CD14-positive monocyte (primary cell): ENCODE measurements at regions not wholly inside any gene's neighbourhood (a gene's known extent, or its start where the extent isn't known, plus 50 kb on each side); places are given as distances from the start of the nearest gene placed in this dataset.

Source experiments
- DNase-seq, 3 donors: peaks; one replicate each; pipeline ENCODE4 v3.0.0-alpha.2; 2011 to 2022
- H2AFZ ChIP-seq: 2 replicates; pipeline ENCODE4 v1.6.0; 2012; ENCODE audit warnings: mild to moderate bottlenecking, low read depth, low read length, inconsistent platforms; ENCODE audit not compliant: insufficient read depth, poor library complexity, severe bottlenecking
- H3K27ac ChIP-seq, 2 donors: 1 replicate in 1 of 2; 2 replicates in 1 of 2; pipeline ENCODE4 v1.5.1; 2012 to 2013; ENCODE audit warnings: low read length in 2 of 2, control low read depth in 1 of 2, inconsistent platforms in 1 of 2, low read depth in 1 of 2, mild to moderate bottlenecking in 1 of 2
- H3K27me3 ChIP-seq, 2 donors: one replicate each; pipeline versions ENCODE4 v1.6.0 to v1.6.1; 2011 to 2013; ENCODE audit warnings: low read length in 2 of 2; ENCODE audit not compliant: control insufficient read depth in 2 of 2, insufficient read depth in 2 of 2
- H3K36me3 ChIP-seq, 2 donors: replicated peaks in 1 of 2; 1 replicate in 1 of 2; 2 replicates in 1 of 2; pipeline versions ENCODE4 v1.5.1 to v1.6.1; 2012 to 2013; ENCODE audit warnings: low read length in 2 of 2, control low read depth in 1 of 2, inconsistent platforms in 1 of 2, mild to moderate bottlenecking in 1 of 2; ENCODE audit not compliant: insufficient read depth in 2 of 2, control insufficient read depth in 1 of 2
- H3K4me1 ChIP-seq, 2 donors: 1 replicate in 1 of 2; 2 replicates in 1 of 2; pipeline versions ENCODE4 v1.5.1 to v1.6.1; 2012 to 2013; ENCODE audit warnings: low read length in 2 of 2, control low read depth in 1 of 2, inconsistent platforms in 1 of 2, mild to moderate bottlenecking in 1 of 2, moderate library complexity in 1 of 2; ENCODE audit not compliant: insufficient read depth in 2 of 2, control insufficient read depth in 1 of 2
- H3K4me2 ChIP-seq: replicated peaks from 2 replicates; pipeline ENCODE3; 2012; ENCODE audit warnings: low read length, moderate library complexity, mild to moderate bottlenecking; ENCODE audit not compliant: poor library complexity, severe bottlenecking; ENCODE audit errors: extremely low read depth
- H3K4me3 ChIP-seq, 3 experiments: fragments of 200-600 bp in 1 of 3; sonication (generic) in 1 of 3; replicated peaks in 1 of 3; 1 replicate in 2 of 3; 2 replicates in 1 of 3; pipeline ENCODE4 v1.5.1; 2011 to 2013; ENCODE audit warnings: low read length in 3 of 3, mild to moderate bottlenecking in 3 of 3, control low read depth in 2 of 3, low read depth in 2 of 3, inconsistent platforms in 1 of 3, moderate library complexity in 1 of 3
- H3K79me2 ChIP-seq: 2 replicates; pipeline ENCODE4 v1.6.0; 2012; ENCODE audit warnings: mild to moderate bottlenecking, control low read depth, inconsistent platforms, low read length, moderate library complexity; ENCODE audit not compliant: insufficient read depth
- H3K9ac ChIP-seq: 2 replicates; pipeline ENCODE4 v1.6.0; 2017; ENCODE audit warnings: low read length, mild to moderate bottlenecking; ENCODE audit not compliant: insufficient read depth, poor library complexity, severe bottlenecking
- H3K9me3 ChIP-seq, 2 donors: replicated peaks in 1 of 2; 1 replicate in 1 of 2; 2 replicates in 1 of 2; pipeline versions ENCODE4 v1.5.1 to v1.6.1; 2012 to 2013; ENCODE audit warnings: low read length in 2 of 2, control low read depth in 1 of 2; ENCODE audit not compliant: control insufficient read depth in 1 of 2, insufficient read depth in 1 of 2
- H4K20me1 ChIP-seq: 2 replicates; pipeline ENCODE4 v1.6.0; 2012; ENCODE audit warnings: mild to moderate bottlenecking, low read length, control low read depth, moderate library complexity; ENCODE audit not compliant: insufficient read depth
- H3K27ac Mint-ChIP-seq, 7 donors: one replicate each; pipeline ENCODE4 v1.8.0; 2020; ENCODE audit warnings: mild to moderate bottlenecking in 7 of 7, mixed read lengths in 7 of 7, moderate library complexity in 6 of 7, inconsistent platforms in 2 of 7
- H3K27me3 Mint-ChIP-seq, 3 donors: one replicate each; pipeline ENCODE4 v1.8.0; 2021 to 2022; ENCODE audit warnings: low read depth in 3 of 3, mild to moderate bottlenecking in 3 of 3, mixed read lengths in 3 of 3, moderate library complexity in 3 of 3, inconsistent platforms in 1 of 3
- H3K36me3 Mint-ChIP-seq, 2 donors: one replicate each; pipeline ENCODE4 v1.8.0; 2020; ENCODE audit warnings: mixed read lengths in 2 of 2, inconsistent platforms in 1 of 2, mild to moderate bottlenecking in 1 of 2
- H3K4me1 Mint-ChIP-seq: one replicate; pipeline ENCODE4 v1.8.0; 2020; ENCODE audit warnings: mild to moderate bottlenecking, mixed read lengths
- H3K4me3 Mint-ChIP-seq, 2 donors: one replicate each; pipeline ENCODE4 v1.8.0; 2020; ENCODE audit warnings: mild to moderate bottlenecking in 2 of 2, mixed read lengths in 2 of 2, moderate library complexity in 1 of 2
- H3K9me3 Mint-ChIP-seq, 7 donors: one replicate each; pipeline ENCODE4 v1.8.0; 2020 to 2022; ENCODE audit warnings: mixed read lengths in 7 of 7, mild to moderate bottlenecking in 6 of 7, moderate library complexity in 6 of 7, inconsistent platforms in 2 of 7
- CTCF ChIP-seq: fragments of 200-600 bp; IDR thresholded peaks from one replicate; pipeline ENCODE4 v1.8.0; 2022; ENCODE audit warnings: antibody characterized with exemption, mild to moderate bottlenecking
- WGBS: methylation state at CpG from one replicate; pipeline ENCODE4 v1.1.5; 2013; ENCODE audit warnings: missing lambda C conversion rate; ENCODE audit not compliant: insufficient coverage; 5-methylcytosine and 5-hydroxymethylcytosine counted together
- intact Hi-C, 2 donors: fragments of 100-400 bp; cut with micrococcal nuclease; formaldehyde crosslinking; loops; one replicate each; pipeline versions ENCODE4 v1.15.0 to v1.15.1; 2023

- Histone ChIP-seq H3K4me3 (no peak overlapping the region), H3K79me2 (no peaks in the 10 kb centered on the region), H3K36me3 (no peaks in the 10 kb centered on the region), H4K20me1 (no peaks in the 10 kb centered on the region), H3K9me3 (no peaks in the 10 kb centered on the region), H3K27ac (no peak overlapping the region), H2AFZ (no peak overlapping the region), H3K9ac (no peak overlapping the region), H3K27me3 (no peaks in the 10 kb centered on the region), H3K4me2 (no peak overlapping the region), H3K4me1 (no peaks in the 10 kb centered on the region)
- Mint-ChIP-seq H3K27ac (no peak overlapping the region), H3K27me3 (no peaks in the 10 kb centered on the region), H3K36me3 (no peaks in the 10 kb centered on the region), H3K4me1 (no peaks in the 10 kb centered on the region), H3K4me3 (no peak overlapping the region), H3K9me3 (peaks cover 0 to 3% (median 0%) of the 10 kb centered on the region in 7 donors)
- no CpG with 5 or more reads among the region's 1 CpG for WGBS
- intact Hi-C loops, result no loop called here
- no peak for TF ChIP-seq CTCF
- no peak for DNase-seq
Observed at GRCh38 chr7:115572111-115572510, 458.5 kb downstream of the TFEC start.

- Histone ChIP-seq H3K79me2 (no peaks in the 10 kb centered on the region), H3K9ac (no peak overlapping the region), H3K4me1 (no peaks in the 10 kb centered on the region), H2AFZ (no peak overlapping the region), H3K36me3 (no peaks in the 10 kb centered on the region), H4K20me1 (no peaks in the 10 kb centered on the region), H3K4me3 (no peak overlapping the region), H3K27me3 (no peaks in the 10 kb centered on the region), H3K27ac (no peak overlapping the region), H3K4me2 (no peak overlapping the region), H3K9me3 (no peaks in the 10 kb centered on the region)
- H3K4me3 Mint-ChIP-seq, result no peak overlapping the region
- peaks cover 0 to 4% (median 0%) of the 10 kb centered on the region in 7 donors for H3K9me3 Mint-ChIP-seq
- intact Hi-C loops, result no loop called here
- WGBS, result 86% methylated on average over 2 of the region's 9 CpGs
- no peaks in the 10 kb centered on the region for H3K4me1 Mint-ChIP-seq
- H3K36me3 Mint-ChIP-seq, result no peaks in the 10 kb centered on the region
- DNase-seq, result no peak
- H3K27ac Mint-ChIP-seq, result no peak overlapping the region
- H3K27me3 Mint-ChIP-seq, result no peaks in the 10 kb centered on the region
- no peak for TF ChIP-seq CTCF
Observed at GRCh38 chr7:115561335-115562110, 469.0 kb downstream of the TFEC start.
